HG03039 (cell line): ENCODE measurements at regions not wholly inside any gene's neighbourhood (a gene's known extent, or its start where the extent isn't known, plus 50 kb on each side); places are given as distances from the start of the nearest gene placed in this dataset.

Experiments used
- ATAC-seq: cut with Tn5 transposase; IDR thresholded peaks from one replicate; pipeline ENCODE4 v1.9.1; 2021; ENCODE audit warnings: mild to moderate bottlenecking, moderate library complexity; ENCODE audit not compliant: unreplicated experiment

- no peak for ATAC-seq
These were observed 1349.1 kb upstream of the ADGRB3 start for GRCh38 chr6:67285770-67286495.

DNA sequence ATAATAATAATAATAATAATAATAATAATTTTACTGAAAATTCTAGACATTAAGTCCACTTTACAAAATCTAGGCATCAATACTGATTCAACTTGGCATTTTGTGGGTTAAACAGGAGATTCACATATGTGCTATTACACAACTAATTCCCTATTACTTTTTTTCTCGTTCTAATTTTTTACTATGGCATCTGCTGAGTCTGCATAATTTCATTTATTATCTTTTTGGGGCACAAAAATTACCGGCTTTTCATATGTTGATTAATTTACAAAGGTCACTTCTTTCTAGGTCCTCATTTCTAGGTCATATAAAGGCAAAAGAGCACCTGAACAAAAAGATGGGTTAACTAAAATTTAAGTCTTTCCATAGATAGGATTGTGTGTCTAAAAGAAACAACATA lies 1357.8 kb upstream of the ADGRB3 start:
- no peak for ATAC-seq

GRCh38 chr6:67265996-67266921 lies 1368.8 kb upstream of the ADGRB3 start:
- no peak for ATAC-seq

GRCh38 chr6:67252663-67253062 lies 1382.4 kb upstream of the ADGRB3 start:
- ATAC-seq, result no peak

- no peak for ATAC-seq
These were observed 1387.0 kb upstream of the ADGRB3 start for GRCh38 chr6:67248077-67248476.

GRCh38 chr6:67244037-67244436 lies 1391.0 kb upstream of the ADGRB3 start:
- ATAC-seq, result no peak

DNA sequence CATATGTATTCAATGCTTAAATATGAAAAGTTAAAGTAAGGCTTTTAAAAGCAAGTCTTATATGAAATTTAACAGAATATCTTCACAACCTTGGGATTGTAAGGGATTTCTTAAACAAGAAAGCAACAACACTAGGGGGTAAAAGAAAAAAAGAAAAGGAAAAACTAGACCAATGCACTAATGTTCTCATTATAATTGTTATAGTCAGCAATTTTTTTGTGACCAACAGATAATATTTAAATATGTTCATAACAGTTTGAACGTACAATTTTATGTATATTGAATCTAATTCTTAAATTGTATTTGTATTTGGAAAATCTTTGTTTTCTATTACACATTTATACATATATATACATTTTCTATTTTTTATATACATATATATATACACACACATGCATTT lies 1397.8 kb upstream of the ADGRB3 start:
- no peak for ATAC-seq

- ATAC-seq, result no peak
These were observed 1404.0 kb upstream of the ADGRB3 start for GRCh38 chr6:67231092-67231491.

DNA sequence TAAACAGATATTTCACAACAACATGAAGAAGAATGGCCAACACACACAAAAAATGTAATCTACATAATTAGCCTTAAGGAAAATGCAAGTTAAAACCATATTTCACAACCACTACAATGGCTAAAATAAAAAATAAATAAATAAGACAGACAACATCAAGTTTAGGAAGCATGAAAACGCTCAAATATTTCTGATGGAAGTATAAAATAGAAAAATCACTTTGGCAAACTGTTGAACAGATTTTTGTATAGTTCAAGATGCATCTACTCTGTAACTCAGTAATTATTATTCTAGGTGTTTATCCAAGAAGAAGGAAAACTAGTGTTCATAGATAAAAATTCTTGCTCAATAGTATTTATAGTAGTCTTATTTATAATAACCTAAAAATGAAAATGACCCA lies 1410.1 kb upstream of the ADGRB3 start:
- ATAC-seq, result no peak

GRCh38 chr6:67221226-67221625 lies 1413.9 kb upstream of the ADGRB3 start:
- no peak for ATAC-seq

DNA sequence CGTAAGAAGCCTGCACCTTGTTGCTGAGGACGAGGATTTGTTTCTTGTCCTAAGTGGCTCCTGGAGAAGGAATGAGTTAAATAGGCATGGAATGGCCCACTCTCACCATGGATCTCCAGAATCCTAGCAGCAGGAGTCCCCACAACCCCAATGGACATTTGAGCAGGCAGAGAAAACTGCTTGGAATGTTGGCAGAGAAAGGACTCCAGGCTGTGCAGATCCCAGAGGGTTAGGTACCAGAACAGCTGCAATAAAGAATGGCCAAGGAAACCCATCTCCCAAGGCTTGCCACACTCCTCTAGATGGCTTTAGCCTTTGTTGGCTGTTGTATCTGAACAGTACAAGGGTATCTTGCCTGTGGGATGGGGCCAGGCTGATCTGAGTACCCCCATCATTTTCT lies 1415.7 kb upstream of the ADGRB3 start:
- ATAC-seq, result no peak

DNA sequence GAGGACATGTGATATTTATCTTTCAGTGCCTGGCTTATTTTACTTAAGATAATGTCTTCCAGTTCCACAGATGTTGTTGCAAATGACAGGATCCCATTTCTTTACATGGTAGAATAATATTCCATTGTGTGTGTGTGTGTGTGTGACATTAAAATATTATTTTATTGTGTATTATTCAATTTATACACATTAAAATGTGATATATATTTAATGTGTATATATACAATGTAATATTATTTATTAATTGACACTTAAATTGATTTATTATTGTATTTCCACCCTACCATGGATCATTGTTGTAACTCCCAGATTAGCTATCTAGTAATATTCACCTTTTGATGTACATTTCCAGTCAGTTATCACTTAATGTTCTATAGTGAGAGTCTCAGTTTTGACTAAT lies 1422.5 kb upstream of the ADGRB3 start:
- no peak for ATAC-seq

DNA sequence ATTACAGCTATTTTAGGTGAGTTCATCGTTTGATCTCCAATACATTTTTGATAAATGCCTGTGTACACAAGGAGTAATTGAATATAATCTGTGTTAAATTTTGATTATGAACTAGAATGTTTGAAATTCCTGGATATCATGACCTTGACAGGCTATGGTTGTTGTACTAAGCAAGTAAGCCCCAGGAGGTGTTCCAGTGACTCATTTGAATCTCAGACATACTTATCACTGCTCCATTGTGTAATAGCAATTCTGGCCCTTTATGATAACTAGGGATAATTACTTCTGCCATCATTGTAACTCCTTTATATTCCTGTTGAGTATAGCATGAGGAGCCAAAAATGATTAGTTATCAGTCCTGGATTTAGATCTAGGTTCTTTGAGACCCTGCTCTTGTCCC lies 1424.6 kb upstream of the ADGRB3 start:
- no peak for ATAC-seq

- ATAC-seq, result no peak
These were observed 1433.5 kb upstream of the ADGRB3 start for GRCh38 chr6:67201563-67201962.

DNA sequence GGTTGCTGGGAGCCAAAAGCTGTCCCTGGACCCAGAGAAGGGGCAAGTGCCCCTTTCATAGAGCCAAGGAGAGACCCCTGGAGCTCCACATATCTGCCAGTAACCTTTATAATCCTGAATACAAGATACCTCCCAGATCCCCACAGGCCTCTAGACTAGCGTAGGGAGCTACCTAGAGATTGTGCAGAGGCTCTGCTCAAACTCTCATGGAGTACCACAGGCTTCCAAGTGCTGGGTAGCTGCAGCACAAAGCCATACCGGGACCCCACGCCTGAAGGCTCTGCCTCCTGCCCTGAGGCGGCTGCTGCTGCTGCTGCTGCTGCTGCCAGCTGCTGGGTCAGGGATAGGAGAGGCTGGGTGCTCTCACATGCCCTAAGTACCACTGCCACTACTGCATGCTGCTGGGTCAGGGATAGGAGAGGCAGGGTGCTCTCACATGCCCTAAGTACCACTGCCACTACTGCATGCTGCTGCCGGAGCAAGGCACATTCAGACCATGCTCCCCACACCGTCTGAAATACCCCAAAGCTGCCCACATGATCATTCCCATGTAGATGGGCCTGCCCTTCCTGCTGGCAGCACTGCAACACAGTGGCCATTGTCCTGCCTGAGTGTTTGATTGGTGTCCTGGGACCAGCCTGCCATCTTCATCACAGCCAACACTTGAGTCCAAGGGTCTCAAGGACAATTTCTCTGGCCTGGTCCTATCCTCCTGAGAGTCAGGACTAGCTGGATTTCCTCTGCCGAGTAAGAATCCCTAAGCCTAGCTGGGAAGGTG lies 1434.3 kb upstream of the ADGRB3 start:
- no peak for ATAC-seq

DNA sequence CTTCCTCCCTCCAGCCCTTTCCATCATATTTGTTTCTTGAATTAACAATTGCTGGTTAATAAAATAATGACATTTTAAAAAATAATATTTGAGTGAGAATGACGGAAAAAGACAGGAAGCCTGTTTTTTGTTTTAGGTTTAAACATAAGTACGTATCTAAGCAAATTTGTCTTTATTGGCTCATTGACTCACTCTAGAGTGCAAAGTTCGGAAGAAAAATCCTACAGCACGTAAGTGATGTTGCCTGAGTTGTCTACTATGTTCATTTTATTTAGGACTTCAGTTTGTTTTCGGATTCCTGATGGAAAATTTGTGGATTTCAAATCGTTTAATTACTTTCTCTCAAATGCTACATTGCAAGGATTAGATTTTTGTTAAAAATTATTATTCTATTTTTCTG lies 1435.7 kb upstream of the ADGRB3 start:
- no peak for ATAC-seq

DNA sequence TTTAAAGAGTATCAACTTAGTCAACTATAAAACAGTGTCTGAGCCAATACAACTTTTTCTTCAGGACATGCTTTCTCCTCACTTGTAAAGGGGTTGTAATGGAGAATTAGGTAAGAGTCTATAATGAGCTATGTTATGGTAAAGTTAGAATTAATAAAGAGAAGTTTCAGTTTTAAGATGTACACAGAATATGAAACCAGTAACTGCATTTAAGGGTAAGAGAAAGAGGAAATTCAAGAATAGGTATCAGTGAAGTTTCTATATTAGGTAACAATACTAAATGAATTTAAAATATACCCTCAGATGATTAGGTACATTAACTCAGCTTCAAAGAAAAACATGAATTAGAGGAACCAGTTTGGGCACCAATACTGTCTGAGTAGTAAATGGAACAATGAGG lies 1444.3 kb upstream of the ADGRB3 start:
- no peak for ATAC-seq

DNA sequence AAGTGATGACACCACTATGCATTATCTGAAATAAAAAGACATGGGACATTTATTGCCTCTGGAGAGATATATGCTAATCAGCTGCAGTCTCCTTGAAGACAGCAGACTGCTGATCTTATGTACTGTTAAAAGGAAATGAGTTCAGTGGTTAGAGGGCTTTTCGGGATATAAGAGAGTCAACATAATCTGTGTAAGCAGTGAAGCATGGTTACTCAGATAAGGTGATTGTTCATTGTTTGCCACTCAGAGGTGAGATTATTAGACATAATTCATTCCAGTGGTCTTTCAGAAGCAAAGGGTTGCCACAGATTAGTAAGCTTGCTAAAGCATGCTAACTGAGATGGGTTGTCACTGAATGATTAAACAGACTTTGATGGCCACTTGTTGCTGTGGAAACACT lies 1450.7 kb upstream of the ADGRB3 start:
- no peak for ATAC-seq

DNA sequence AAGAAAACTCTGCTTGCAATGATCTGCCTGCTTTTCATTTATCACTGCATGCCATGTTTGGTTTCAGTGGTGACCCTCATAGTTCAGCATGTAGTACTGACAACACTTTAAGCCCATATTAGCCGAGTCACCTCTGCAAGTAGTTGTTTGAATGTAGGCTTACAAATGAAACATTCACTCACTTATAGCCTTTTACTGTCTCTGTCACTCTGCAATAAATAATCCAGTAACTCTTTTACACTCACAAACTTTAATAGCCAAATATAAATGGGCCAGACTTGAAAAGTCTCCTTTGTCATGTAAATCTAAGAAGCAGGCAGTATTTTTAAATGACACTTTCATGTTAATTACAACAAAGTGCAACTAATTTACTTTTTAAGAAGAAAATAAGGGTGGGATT lies 1460.0 kb upstream of the ADGRB3 start:
- no peak for ATAC-seq

GRCh38 chr6:67165606-67166005 lies 1458.6 kb upstream of the EYS start:
- no peak for ATAC-seq

GRCh38 chr6:67160820-67161219 lies 1453.8 kb upstream of the EYS start:
- no peak for ATAC-seq
